ENCODE measurements at regions not wholly inside any gene's neighbourhood (a gene's known extent, or its start where the extent isn't known, plus 50 kb on each side); places are given as distances from the start of the nearest gene placed in this dataset.

- TF ChIP-seq CTCF (IDR thresholded peaks at IDR 0.05; ENCODE audit: low read depth, low read length, poor library complexity, severe bottlenecking) (no peak), EZH2phosphoT487 (IDR thresholded peaks at IDR 0.05; ENCODE audit: borderline replicate concordance, low read length) (no peak)
These were observed 140.2 kb upstream of the CIBAR2 start for GRCh38 chr16:85252461-85252860.
